H9 (cell line): ENCODE measurements at regions not wholly inside any gene's neighbourhood (a gene's known extent, or its start where the extent isn't known, plus 50 kb on each side); places are given as distances from the start of the nearest gene placed in this dataset.

Source experiments
- DNase-seq: peaks from one replicate; pipeline ENCODE4 v3.0.0-alpha.2; 2017
- H2AFZ ChIP-seq: one replicate; pipeline ENCODE4 v1.6.1; 2013; ENCODE audit warnings: mild to moderate bottlenecking, low read length, control low read depth, moderate library complexity
- H2AK5ac ChIP-seq: 2 replicates; pipeline ENCODE4 v1.6.1; 2013; ENCODE audit warnings: low read length, control low read depth, mixed read lengths; ENCODE audit not compliant: insufficient read length
- H2BK120ac ChIP-seq: one replicate; pipeline ENCODE4 v1.6.1; 2013; ENCODE audit warnings: low read depth, mild to moderate bottlenecking, low read length, control low read depth, inconsistent platforms; ENCODE audit not compliant: poor library complexity, severe bottlenecking
- H2BK12ac ChIP-seq: 2 replicates; pipeline ENCODE4 v1.6.1; 2013; ENCODE audit warnings: low read length, control low read depth, mixed read lengths, low read depth; ENCODE audit not compliant: insufficient read length
- H2BK15ac ChIP-seq: 2 replicates; pipeline ENCODE4 v1.6.1; 2013; ENCODE audit warnings: low read depth, low read length, control low read depth
- H2BK20ac ChIP-seq: one replicate; pipeline ENCODE4 v1.6.1; 2013; ENCODE audit warnings: low read depth, mild to moderate bottlenecking, low read length, control low read depth, inconsistent platforms; ENCODE audit not compliant: poor library complexity, severe bottlenecking
- H2BK5ac ChIP-seq: 2 replicates; pipeline ENCODE4 v1.6.1; 2013; ENCODE audit warnings: low read length, control low read depth, mixed read lengths; ENCODE audit not compliant: insufficient read length
- H3K14ac ChIP-seq: 2 replicates; pipeline ENCODE4 v1.6.1; 2013; ENCODE audit warnings: low read length, control low read depth; ENCODE audit not compliant: insufficient read depth
- H3K18ac ChIP-seq: 2 replicates; pipeline ENCODE4 v1.6.1; 2013; ENCODE audit warnings: low read depth, mild to moderate bottlenecking, mixed read lengths, low read length, control low read depth; ENCODE audit not compliant: insufficient read length
- H3K23ac ChIP-seq: 2 replicates; pipeline ENCODE4 v1.6.1; 2013; ENCODE audit warnings: low read length, control low read depth, mixed read lengths, low read depth; ENCODE audit not compliant: insufficient read length
- H3K23me2 ChIP-seq: 2 replicates; pipeline ENCODE4 v1.6.1; 2013; ENCODE audit warnings: low read depth, mild to moderate bottlenecking, mixed read lengths, low read length, control low read depth; ENCODE audit not compliant: insufficient read length, poor library complexity, severe bottlenecking
- H3K27ac ChIP-seq: 2 replicates; pipeline ENCODE4 v1.5.1; 2013; ENCODE audit warnings: low read length, control low read depth, mixed read lengths, low read depth; ENCODE audit not compliant: insufficient read length
- H3K27me3 ChIP-seq: 2 replicates; pipeline ENCODE4 v1.6.1; 2013; ENCODE audit warnings: low read length, control low read depth, inconsistent platforms; ENCODE audit not compliant: insufficient read depth
- H3K4ac ChIP-seq: 2 replicates; pipeline ENCODE4 v1.6.1; 2013; ENCODE audit warnings: low read depth, mild to moderate bottlenecking, control low read depth, inconsistent platforms, low read length, moderate library complexity
- H3K4me1 ChIP-seq: 2 replicates; pipeline ENCODE4 v1.6.1; 2013; ENCODE audit warnings: low read length, control low read depth, inconsistent platforms; ENCODE audit not compliant: insufficient read depth
- H3K4me2 ChIP-seq: 2 replicates; pipeline ENCODE4 v1.6.1; 2013; ENCODE audit warnings: low read length, control low read depth, mixed read lengths; ENCODE audit not compliant: insufficient read length, insufficient read depth
- H3K56ac ChIP-seq: 2 replicates; pipeline ENCODE4 v1.6.1; 2013; ENCODE audit warnings: low read depth, mild to moderate bottlenecking, mixed read lengths, low read length, control low read depth; ENCODE audit not compliant: insufficient read length
- H3K79me1 ChIP-seq: 2 replicates; pipeline ENCODE4 v1.6.1; 2013; ENCODE audit warnings: low read depth, mild to moderate bottlenecking, moderate library complexity, low read length, control low read depth, inconsistent platforms; ENCODE audit not compliant: insufficient read depth, poor library complexity, severe bottlenecking
- H3K79me2 ChIP-seq: 2 replicates; pipeline ENCODE4 v1.6.1; 2013; ENCODE audit warnings: low read length, control low read depth, inconsistent platforms; ENCODE audit not compliant: insufficient read depth
- H3K9ac ChIP-seq: 2 replicates; pipeline ENCODE4 v1.6.1; 2013; ENCODE audit warnings: low read length, control low read depth, mixed read lengths; ENCODE audit not compliant: insufficient read length; ENCODE audit errors: extremely low read depth
- H3K9me3 ChIP-seq: one replicate; pipeline ENCODE4 v1.6.1; 2013; ENCODE audit warnings: low read depth, low read length, inconsistent platforms; ENCODE audit not compliant: control insufficient read depth
- H3T11ph ChIP-seq: one replicate; pipeline ENCODE4 v1.6.1; 2013; ENCODE audit warnings: mild to moderate bottlenecking, low read length, control low read depth, inconsistent platforms
- H4K20me1 ChIP-seq: one replicate; pipeline ENCODE4 v1.6.1; 2013; ENCODE audit not compliant: control insufficient read depth, insufficient read length, insufficient read depth
- H4K5ac ChIP-seq: 2 replicates; pipeline ENCODE4 v1.6.1; 2013; ENCODE audit warnings: low read depth, mild to moderate bottlenecking, mixed read lengths, low read length, control low read depth; ENCODE audit not compliant: insufficient read length
- H4K8ac ChIP-seq: replicated peaks from 2 replicates; pipeline ENCODE4 v1.6.1; 2013; ENCODE audit warnings: low read length, control low read depth, mixed read lengths, low read depth; ENCODE audit not compliant: insufficient read length
- H4K91ac ChIP-seq: 2 replicates; pipeline ENCODE4 v1.6.1; 2013; ENCODE audit warnings: low read depth, mild to moderate bottlenecking, moderate library complexity, mixed read lengths, low read length, control low read depth; ENCODE audit not compliant: insufficient read length
- H3K27ac Mint-ChIP-seq, 3 experiments: 2 replicates in 2 of 3; 3 replicates in 1 of 3; pipeline ENCODE4 v1.8.0; 2020 to 2021; ENCODE audit warnings: mixed read lengths in 3 of 3, mild to moderate bottlenecking in 1 of 3, moderate library complexity in 1 of 3
- H3K27me3 Mint-ChIP-seq: 2 replicates; pipeline ENCODE4 v1.8.0; 2021; ENCODE audit warnings: low read depth, mild to moderate bottlenecking, moderate library complexity, mixed read lengths
- H3K36me3 Mint-ChIP-seq, 3 experiments: 2 replicates in 2 of 3; 3 replicates in 1 of 3; pipeline ENCODE4 v1.8.0; 2020 to 2021; ENCODE audit warnings: low read depth in 3 of 3, mixed read lengths in 3 of 3; ENCODE audit not compliant: insufficient read depth in 1 of 3
- H3K4me1 Mint-ChIP-seq, 2 experiments: 2 replicates each; pipeline ENCODE4 v1.8.0; 2020; ENCODE audit warnings: mixed read lengths in 2 of 2
- H3K4me3 Mint-ChIP-seq, 2 experiments: 2 replicates in 1 of 2; 3 replicates in 1 of 2; pipeline ENCODE4 v1.8.0; 2020 to 2021; ENCODE audit warnings: mild to moderate bottlenecking in 2 of 2, mixed read lengths in 2 of 2, moderate library complexity in 1 of 2
- H3K9me3 Mint-ChIP-seq, 2 experiments: 2 replicates in 1 of 2; 3 replicates in 1 of 2; pipeline ENCODE4 v1.8.0; 2020; ENCODE audit warnings: mild to moderate bottlenecking in 2 of 2, mixed read lengths in 2 of 2, moderate library complexity in 1 of 2
- CTCF ChIP-seq: fragments of 200-600 bp; sonication (generic); conservative IDR thresholded peaks from 3 replicates; pipeline ENCODE4 v1.8.0; 2021; ENCODE audit warnings: antibody characterized with exemption, mild to moderate bottlenecking
- WGBS: extraction: QIAGEN DNeasy Blood & Tissue Kit; methylation state at CpG from one replicate; pipeline ENCODE4 v1.1.7; 2013; ENCODE audit warnings: missing lambda C conversion rate, low lambda C conversion rate, mixed read lengths; ENCODE audit not compliant: insufficient read length; ENCODE audit errors: extremely low coverage; 5-methylcytosine and 5-hydroxymethylcytosine counted together

- WGBS: no CpG with 5 or more reads among the region's 18 CpGs
- no peaks in the 10 kb centered on the region for H3K27me3 Mint-ChIP-seq
- H3K4me2 ChIP-seq: no peak overlapping the region
- no peak overlapping the region for H2AK5ac ChIP-seq
- H3K36me3 Mint-ChIP-seq: peaks cover 0 to 4% (median 0%) of the 10 kb centered on the region in 3 experiments; a peak in 2 of 7 replicates
- no peak overlapping the region for H3K9ac ChIP-seq
- H3K56ac ChIP-seq: no peak overlapping the region
- H4K8ac ChIP-seq: no peak overlapping the region
- no peak overlapping the region for H4K5ac ChIP-seq
- no peak overlapping the region for H2AFZ ChIP-seq
- H2BK20ac ChIP-seq: no peak overlapping the region
- no peak overlapping the region for H3K4ac ChIP-seq
- H3K18ac ChIP-seq: no peak overlapping the region
- no peaks in the 10 kb centered on the region for H3K4me1 Mint-ChIP-seq
- H3K27ac ChIP-seq: no peak overlapping the region
- no peak for DNase-seq
- no peak overlapping the region for H2BK12ac ChIP-seq
- H3K79me1 ChIP-seq: no peaks in the 10 kb centered on the region
- H3K9me3 Mint-ChIP-seq: peaks cover 0 to 2% of the 10 kb centered on the region in 2 experiments; a peak in 2 of 5 replicates
- no peaks in the 10 kb centered on the region for H3K9me3 ChIP-seq
- no peak overlapping the region for H3K27ac Mint-ChIP-seq
- no peak overlapping the region for H2BK15ac ChIP-seq
- no peak overlapping the region for H3K4me3 Mint-ChIP-seq
- no peaks in the 10 kb centered on the region for H4K20me1 ChIP-seq
- H3K79me2 ChIP-seq: no peaks in the 10 kb centered on the region
- no peaks in the 10 kb centered on the region for H3K27me3 ChIP-seq
- H3K23me2 ChIP-seq: no peaks in the 10 kb centered on the region
- H3K14ac ChIP-seq: no peak overlapping the region
- no peak overlapping the region for H4K91ac ChIP-seq
- H3K23ac ChIP-seq: no peak overlapping the region
- H2BK120ac ChIP-seq: no peak overlapping the region
- no peak overlapping the region for H3T11ph ChIP-seq
- no peak for TF ChIP-seq CTCF
- no peaks in the 10 kb centered on the region for H3K4me1 ChIP-seq
- no peak overlapping the region for H2BK5ac ChIP-seq
Observed at GRCh38 chr6:126258150-126258549, 81.8 kb upstream of the CENPW start.
